IMR-90 (cell line): ENCODE measurements at regions not wholly inside any gene's neighbourhood (a gene's known extent, or its start where the extent isn't known, plus 50 kb on each side); places are given as distances from the start of the nearest gene placed in this dataset.

Source experiments
- BHLHE40 ChIP-seq: fragments of 150-350 bp; IDR thresholded peaks from 2 replicates; pipeline ENCODE4 v1.6.1; 2016; ENCODE audit warnings: mild to moderate bottlenecking, low read depth, low read length
- CEBPB ChIP-seq: IDR thresholded peaks from 2 replicates; pipeline ENCODE4 v1.6.1; 2012; ENCODE audit warnings: low read depth, low read length, improper control_type of control experiment
- CHD1 ChIP-seq: IDR thresholded peaks from 2 replicates; pipeline ENCODE4 v1.6.1; 2012; ENCODE audit warnings: low read depth, low read length, improper control_type of control experiment
- FOS ChIP-seq: fragments of 150-350 bp; IDR thresholded peaks from 2 replicates; pipeline ENCODE4 v1.6.1; 2016; ENCODE audit warnings: low read depth, low read length
- MXI1 ChIP-seq: IDR thresholded peaks from 2 replicates; pipeline ENCODE4 v1.6.1; 2012; ENCODE audit warnings: low read depth, mild to moderate bottlenecking, low read length, moderate library complexity, borderline replicate concordance
- POLR2A ChIP-seq: IDR thresholded peaks from 2 replicates; pipeline ENCODE4 v1.6.1; 2012; ENCODE audit warnings: mild to moderate bottlenecking, low read depth, low read length
- RCOR1 ChIP-seq: IDR thresholded peaks from 2 replicates; pipeline ENCODE4 v1.6.1; 2012; ENCODE audit warnings: mild to moderate bottlenecking, low read length, improper control_type of control experiment; ENCODE audit not compliant: insufficient replicate concordance
- RFX5 ChIP-seq: IDR thresholded peaks from 2 replicates; pipeline ENCODE4 v1.8.0; 2012; ENCODE audit warnings: low read depth, mild to moderate bottlenecking, low read length, moderate library complexity
- SMC3 ChIP-seq: fragments of 150-350 bp; IDR thresholded peaks from 2 replicates; pipeline ENCODE4 v1.6.1; 2016; ENCODE audit warnings: low read depth, mild to moderate bottlenecking, antibody characterized with exemption, low read length, moderate library complexity
- USF2 ChIP-seq: fragments of 150-350 bp; IDR thresholded peaks from 2 replicates; pipeline ENCODE4 v1.6.1; 2017; ENCODE audit warnings: mild to moderate bottlenecking, antibody characterized with exemption, low read length, low read depth
- TF ChIP-seq, protein P1 (sequence below): conservative IDR thresholded peaks from 2 replicates; pipeline ENCODE4 v1.5.1; 2012; ENCODE audit warnings: mild to moderate bottlenecking, low read depth, low read length, improper control_type of control experiment
- TF ChIP-seq, protein P2 (sequence below): fragments of 150-350 bp; IDR thresholded peaks from 2 replicates; pipeline ENCODE4 v1.6.1; 2016; ENCODE audit warnings: low read depth, mild to moderate bottlenecking, low read length, moderate library complexity, borderline replicate concordance

DNA sequence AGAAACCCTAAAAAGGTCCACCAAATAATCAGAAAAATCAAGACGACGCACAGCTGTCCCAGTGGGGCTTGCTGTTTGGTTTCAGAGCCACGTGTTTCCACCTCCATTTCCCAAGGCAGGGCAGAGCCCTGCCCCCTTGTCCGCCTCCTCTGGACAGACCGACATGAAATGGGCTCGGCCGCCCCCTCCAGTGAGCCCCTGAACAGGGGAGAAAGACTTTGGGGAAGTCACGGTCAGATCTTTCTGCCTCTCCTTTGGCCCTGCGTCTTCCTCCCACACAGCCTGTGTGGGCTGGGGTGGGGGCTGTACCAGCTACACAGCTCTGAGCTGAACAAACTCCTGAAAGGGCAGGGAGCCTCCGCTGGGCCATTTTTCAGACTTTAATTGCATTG, 230.7 kb downstream of the ENGASE start:
- TF ChIP-seq, protein P1, sequence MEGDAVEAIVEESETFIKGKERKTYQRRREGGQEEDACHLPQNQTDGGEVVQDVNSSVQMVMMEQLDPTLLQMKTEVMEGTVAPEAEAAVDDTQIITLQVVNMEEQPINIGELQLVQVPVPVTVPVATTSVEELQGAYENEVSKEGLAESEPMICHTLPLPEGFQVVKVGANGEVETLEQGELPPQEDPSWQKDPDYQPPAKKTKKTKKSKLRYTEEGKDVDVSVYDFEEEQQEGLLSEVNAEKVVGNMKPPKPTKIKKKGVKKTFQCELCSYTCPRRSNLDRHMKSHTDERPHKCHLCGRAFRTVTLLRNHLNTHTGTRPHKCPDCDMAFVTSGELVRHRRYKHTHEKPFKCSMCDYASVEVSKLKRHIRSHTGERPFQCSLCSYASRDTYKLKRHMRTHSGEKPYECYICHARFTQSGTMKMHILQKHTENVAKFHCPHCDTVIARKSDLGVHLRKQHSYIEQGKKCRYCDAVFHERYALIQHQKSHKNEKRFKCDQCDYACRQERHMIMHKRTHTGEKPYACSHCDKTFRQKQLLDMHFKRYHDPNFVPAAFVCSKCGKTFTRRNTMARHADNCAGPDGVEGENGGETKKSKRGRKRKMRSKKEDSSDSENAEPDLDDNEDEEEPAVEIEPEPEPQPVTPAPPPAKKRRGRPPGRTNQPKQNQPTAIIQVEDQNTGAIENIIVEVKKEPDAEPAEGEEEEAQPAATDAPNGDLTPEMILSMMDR: no peak
- no peak for TF ChIP-seq MXI1
- no peak for TF ChIP-seq CHD1
- TF ChIP-seq, protein P2, sequence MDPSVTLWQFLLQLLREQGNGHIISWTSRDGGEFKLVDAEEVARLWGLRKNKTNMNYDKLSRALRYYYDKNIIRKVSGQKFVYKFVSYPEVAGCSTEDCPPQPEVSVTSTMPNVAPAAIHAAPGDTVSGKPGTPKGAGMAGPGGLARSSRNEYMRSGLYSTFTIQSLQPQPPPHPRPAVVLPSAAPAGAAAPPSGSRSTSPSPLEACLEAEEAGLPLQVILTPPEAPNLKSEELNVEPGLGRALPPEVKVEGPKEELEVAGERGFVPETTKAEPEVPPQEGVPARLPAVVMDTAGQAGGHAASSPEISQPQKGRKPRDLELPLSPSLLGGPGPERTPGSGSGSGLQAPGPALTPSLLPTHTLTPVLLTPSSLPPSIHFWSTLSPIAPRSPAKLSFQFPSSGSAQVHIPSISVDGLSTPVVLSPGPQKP: no peak
- no peak for TF ChIP-seq BHLHE40
- no peak for TF ChIP-seq POLR2A
- no peak for TF ChIP-seq RCOR1
- no peak for TF ChIP-seq CEBPB
- no peak for TF ChIP-seq USF2
- no peak for TF ChIP-seq FOS
- no peak for TF ChIP-seq RFX5
- no peak for TF ChIP-seq SMC3
